NCI-H128 (cell line): ENCODE measurements at regions not wholly inside any gene's neighbourhood (a gene's known extent, or its start where the extent isn't known, plus 50 kb on each side); places are given as distances from the start of the nearest gene placed in this dataset.
"Not testable (repeated sequence)": the region's sequence is repeated elsewhere in the genome, so short reads cannot be mapped to it uniquely, and the experiment has no call there.

Experiments used
- DNase-seq: peaks from one replicate; lab custom pipeline; 2025; ENCODE audit not compliant: unreplicated experiment; lab: John Stamatoyannopoulos, UW

GRCh38 chr14:81584495-81584894 lies 50.8 kb upstream of the SEL1L start:
- no peak for DNase-seq

GRCh38 chr14:81589381-81590065 lies 55.9 kb upstream of the SEL1L start:
- no peak for DNase-seq

DNA sequence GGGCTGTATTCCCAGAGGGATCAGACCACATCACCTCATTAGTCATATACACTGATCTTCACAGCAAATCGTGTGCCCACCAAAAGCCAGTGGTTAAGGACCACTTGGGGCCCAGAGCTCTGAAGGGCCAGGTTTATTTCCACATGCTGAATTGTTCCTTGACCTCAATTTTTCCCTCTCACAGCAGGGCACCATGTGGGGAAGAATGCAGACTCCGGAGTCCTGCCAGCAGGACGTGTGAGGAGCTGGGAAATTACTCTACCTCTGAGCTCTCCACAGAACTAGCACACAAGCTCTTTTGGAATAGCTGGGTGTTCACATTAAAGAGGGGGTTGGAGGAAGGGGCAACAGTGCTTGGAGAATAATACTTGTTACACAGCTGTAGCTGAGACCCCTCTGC lies 57.6 kb upstream of the SEL1L start:
- no peak for DNase-seq

DNA sequence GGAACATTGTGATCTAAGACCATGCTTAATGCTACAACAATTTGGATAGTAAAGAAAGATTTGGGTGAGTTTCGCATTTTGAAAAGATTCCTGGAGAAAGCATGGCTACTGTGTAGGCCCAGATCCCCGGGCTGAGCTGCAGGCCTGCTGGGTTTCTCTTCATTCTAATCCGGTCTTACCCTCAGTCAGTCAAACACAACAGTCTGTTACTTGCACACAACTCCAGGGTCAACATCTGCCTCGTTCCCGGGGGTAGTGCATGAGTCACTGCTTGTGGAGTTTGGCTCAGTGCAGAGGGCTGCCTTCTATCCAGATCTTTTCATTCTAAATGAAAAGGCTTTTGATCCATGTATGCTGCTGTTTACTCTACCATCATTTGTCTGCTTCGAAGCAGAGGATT lies 60.4 kb upstream of the SEL1L start:
- no peak for DNase-seq

- DNase-seq = no peak
Measured at GRCh38 chr14:81605660-81606059, 72.0 kb upstream of the SEL1L start.

- no peak for DNase-seq
Measured at GRCh38 chr14:81613341-81614045, 79.8 kb upstream of the SEL1L start.

GRCh38 chr14:81614302-81614701 lies 80.6 kb upstream of the SEL1L start:
- not testable (repeated sequence) for DNase-seq

GRCh38 chr14:81618695-81619094 lies 85.0 kb upstream of the SEL1L start:
- DNase-seq = no peak

DNA sequence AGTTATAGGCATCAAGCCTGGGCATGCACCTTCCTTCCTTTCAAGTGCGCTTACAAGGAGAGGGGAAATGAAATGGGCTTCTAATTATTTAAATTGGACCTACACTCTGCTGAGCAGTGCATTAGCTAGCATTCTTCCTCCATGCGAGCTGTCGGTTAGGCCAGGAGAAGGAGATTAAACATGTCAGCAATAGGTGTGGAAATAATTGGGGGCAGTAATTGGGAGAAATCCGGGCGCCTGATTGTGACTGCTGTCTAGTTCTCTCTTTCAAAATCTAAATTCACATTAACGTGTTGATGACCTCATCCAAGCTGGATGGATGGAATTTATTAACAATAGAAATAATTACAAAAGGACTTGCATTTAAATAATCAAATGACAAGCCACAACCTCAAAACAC lies 86.2 kb upstream of the SEL1L start:
- no peak for DNase-seq

DNA sequence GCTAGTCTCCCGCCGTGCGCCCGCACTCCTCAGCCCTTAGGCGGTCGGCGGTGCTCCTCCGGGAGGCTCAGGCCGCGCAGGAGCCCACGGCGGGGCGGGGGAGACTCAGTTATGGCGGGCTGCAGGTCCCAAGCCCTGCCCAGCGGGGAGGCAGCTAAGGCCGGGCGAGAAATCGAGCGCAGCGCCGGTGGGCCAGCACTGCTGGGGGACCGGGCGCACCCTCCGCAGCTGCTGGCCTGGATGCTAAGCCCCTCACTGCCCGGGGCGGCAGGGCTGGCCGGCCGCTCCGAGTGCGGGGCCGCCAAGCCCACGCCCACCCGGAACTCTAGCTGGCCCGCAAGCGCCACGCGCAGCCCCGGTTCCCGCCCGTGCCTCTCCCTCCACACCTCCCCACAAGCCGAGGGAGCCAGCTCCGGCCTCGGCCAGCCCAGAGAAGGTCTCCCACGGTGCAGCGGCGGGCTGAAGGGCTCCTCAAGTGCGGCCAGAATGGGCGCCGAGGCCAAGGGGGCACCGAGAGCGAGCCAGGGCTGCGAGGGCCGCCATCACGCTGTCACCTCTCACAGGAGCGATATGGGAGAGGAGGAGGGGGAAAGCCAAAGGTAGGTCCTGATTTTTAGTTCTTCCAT lies 90.2 kb upstream of the SEL1L start:
- not testable (repeated sequence) for DNase-seq

GRCh38 chr14:81625343-81625742 lies 91.7 kb upstream of the SEL1L start:
- no peak for DNase-seq

GRCh38 chr14:81632157-81632556 lies 98.5 kb upstream of the SEL1L start:
- no peak for DNase-seq

DNA sequence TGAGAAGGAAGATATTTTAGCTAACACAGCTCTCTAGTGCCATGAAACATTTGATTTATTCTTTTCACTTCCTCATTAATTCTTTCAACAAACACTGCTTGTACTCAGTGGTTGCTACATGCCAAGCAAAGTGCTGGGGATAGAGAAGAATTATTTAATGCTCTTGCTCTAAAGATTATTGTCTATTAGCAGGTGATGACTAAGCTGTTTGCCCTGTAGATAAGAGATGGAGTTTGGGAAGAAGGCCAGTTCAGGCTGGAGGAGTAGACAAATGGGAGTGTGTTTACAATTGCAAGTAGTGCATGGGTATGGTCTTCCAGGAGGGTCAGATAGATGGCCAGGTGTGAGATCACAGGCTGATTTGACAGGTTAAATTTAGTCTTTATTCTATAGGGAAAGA lies 99.8 kb upstream of the SEL1L start:
- no peak for DNase-seq

DNA sequence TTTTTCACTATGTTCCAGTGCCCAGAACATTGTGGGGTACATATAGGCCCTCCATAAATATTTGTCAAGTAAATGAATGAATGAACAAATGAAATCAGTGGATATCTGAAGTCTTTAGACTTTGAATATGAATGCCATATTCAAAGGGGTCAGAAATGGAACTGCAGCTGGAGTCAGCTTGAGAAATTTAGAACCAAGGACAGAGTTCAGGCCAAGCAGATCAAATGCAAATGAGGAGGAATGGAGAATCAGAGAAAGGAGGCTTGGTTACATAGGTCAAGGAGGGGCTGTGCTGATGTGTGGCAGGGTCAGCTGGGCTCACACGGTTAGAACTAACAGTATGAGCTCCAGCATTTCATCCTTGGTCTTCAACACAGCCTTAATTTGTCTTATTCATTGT lies 104.0 kb upstream of the SEL1L start:
- DNase-seq = no peak

DNA sequence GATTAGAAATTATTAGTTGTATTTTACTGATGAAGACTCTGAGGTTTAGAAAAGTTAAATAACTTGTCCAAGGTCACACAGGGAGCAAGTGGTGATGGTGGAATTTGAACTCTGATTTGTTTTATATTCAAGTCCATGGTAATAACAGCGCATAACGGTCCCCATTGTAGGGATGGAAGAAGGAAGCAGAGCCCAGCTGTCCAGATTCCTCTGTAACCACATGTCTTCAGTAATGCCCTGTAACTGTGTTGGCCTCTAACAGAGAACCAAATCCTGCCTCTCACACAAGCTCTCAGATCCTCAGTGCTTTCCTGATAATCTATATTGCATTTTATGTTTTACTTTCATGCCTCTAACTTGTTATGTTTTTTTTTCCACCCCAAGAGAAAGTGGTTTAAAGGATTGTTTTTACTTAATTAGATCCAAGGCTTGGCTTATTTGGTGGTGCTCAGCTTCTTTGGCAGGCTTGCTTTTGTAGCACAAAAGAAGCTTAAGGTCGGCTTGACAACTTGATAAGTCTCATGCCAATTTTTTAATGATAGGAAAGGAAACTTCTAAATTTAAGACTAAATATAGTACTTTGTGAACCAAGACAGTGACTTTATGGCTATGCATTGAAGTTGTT lies 105.1 kb upstream of the SEL1L start:
- DNase-seq = no peak

DNA sequence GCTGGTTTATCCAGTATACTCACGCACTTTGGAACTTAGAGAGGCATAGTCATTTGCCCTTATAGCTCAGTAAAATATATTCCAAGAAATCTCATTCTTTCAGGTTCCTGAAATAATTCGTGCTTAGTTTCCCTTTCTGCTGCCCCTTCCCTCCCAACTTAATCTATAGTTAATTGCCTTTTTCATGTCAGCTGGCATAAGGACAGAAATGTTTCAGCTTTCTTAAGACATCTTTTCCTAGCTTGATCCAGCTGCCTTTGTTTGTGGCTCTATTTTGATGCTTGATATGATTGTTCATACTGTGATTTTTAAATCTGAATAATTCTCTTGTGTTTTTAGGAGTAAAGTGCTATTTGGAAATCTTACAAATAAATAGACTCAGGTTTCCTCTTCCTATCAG lies 120.0 kb upstream of the SEL1L start:
- no peak for DNase-seq

- no peak for DNase-seq
Measured at GRCh38 chr14:81655423-81656314, 122.0 kb upstream of the SEL1L start.

DNA sequence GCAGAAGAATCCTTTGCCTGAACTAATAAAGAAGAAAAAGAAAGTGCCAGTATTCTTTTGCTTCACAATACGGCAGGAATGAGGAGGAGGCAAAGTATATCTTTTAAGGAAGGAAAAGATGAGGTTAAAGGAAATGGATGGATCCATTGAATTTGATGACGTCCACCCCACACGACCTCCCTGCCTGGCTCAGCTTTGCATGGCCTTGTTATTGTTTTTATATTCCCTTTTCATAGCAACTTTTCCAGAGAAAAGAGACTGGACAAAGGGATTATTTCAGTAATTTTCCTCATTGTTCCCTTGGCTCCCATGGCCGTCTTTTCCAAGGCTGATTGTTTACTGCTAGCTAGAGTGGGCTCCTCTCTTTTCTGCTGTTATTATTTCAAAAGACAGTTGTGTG lies 123.2 kb upstream of the SEL1L start:
- no peak for DNase-seq

DNA sequence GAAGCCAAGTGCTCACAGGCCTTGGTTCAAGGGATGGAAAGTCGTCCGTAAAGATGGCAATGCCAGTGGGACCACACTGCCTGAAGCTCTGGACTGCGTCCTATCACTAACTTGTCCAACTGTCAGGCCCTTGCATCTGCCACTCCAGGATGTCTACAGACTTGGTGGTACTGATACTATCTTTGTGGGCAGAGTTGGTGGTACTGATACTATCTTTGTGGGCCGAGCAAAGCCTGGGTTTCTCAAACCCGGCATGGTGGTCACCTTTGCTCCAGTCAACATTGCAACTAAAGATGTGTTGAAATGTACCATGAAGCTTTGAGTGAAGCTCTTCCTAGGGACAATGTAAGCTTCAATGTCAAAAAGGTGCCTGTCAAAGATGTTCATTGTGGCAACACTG lies 128.4 kb upstream of the SEL1L start:
- no peak for DNase-seq

DNA sequence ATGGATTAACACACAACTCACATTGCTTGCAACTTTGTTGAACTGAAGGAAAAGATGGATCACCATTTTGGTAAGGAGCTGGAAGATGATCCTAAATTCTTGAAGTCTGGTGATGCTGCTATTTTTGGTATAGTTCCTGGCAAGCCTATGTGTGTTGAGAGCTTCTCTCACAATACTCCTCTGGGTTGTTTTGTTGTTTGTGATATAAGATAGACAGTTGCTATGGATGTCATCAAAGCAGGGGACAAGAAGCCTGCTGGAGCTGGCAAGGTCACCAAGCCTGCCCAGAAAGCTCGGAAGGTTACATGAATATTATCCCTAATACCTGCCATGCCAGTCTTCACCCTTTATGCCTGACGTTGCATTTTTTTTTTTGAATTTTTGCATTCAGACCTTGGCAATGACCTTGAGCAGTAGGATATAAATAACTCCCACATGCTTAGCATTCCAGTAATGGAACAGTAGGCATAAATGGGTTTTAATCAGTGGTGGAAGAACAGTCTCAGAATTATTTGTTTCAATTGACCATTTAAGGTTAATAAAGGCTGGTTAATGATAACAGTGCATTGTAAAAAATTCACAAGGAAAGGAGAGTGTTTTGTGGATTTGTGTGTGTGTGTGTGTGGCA lies 129.0 kb upstream of the SEL1L start:
- no peak for DNase-seq
